Adrenal gland (tissue), 9 donors: ENCODE measurements at regions not wholly inside any gene's neighbourhood (a gene's known extent, or its start where the extent isn't known, plus 50 kb on each side); places are given as distances from the start of the nearest gene placed in this dataset.

Source experiments
- DNase-seq, 7 donors: peaks; one replicate each; pipeline ENCODE4 v3.0.0-alpha.2; 2019 to 2020
- H3K27ac ChIP-seq, 5 donors: fragments of 200-600 bp; sonication (generic) in 4 of 5; 1 replicate in 3 of 5; 2 replicates in 2 of 5; pipeline versions ENCODE4 v1.5.1 to v1.8.0; 2016 to 2020; ENCODE audit warnings: mild to moderate bottlenecking in 1 of 5
- H3K27me3 ChIP-seq: fragments of 200-600 bp; 2 replicates; pipeline ENCODE4 v1.8.0; 2021
- H3K36me3 ChIP-seq, 2 donors: fragments of 200-600 bp; replicated peaks in 1 of 2; 1 replicate in 1 of 2; 2 replicates in 1 of 2; pipeline versions ENCODE4 v1.5.1 to v1.8.0; 2018 to 2022
- H3K4me1 ChIP-seq, 2 donors: fragments of 200-600 bp; replicated peaks in 1 of 2; 1 replicate in 1 of 2; 2 replicates in 1 of 2; pipeline versions ENCODE4 v1.5.1 to v1.8.0; 2018 to 2021
- H3K4me3 ChIP-seq, 4 donors: fragments of 200-600 bp; sonication (generic) in 3 of 4; one replicate each; pipeline ENCODE4 v1.5.1; 2016 to 2018
- H3K9me3 ChIP-seq, 3 donors: fragments of 200-600 bp; sonication (generic) in 1 of 3; replicated peaks in 1 of 3; 1 replicate in 2 of 3; 2 replicates in 1 of 3; pipeline versions ENCODE4 v1.5.1 to v1.8.0; 2016 to 2021
- POLR2A ChIP-seq, 2 donors: fragments of 450-650 bp; IDR thresholded peaks; one replicate each; pipeline ENCODE4 v1.6.1; 2017; ENCODE audit warnings: antibody characterized with exemption in 2 of 2, mild to moderate bottlenecking in 2 of 2, moderate library complexity in 1 of 2
- WGBS, 4 donors: extraction: QIAGEN DNeasy Blood & Tissue Kit in 2 of 4; methylation state at CpG; one replicate each; pipeline versions ENCODE4 v1.1.5 to v1.1.7; 2013 to 2017; 5-methylcytosine and 5-hydroxymethylcytosine counted together
- intact Hi-C, 2 donors: fragments of 100-400 bp; cut with DNase I; formaldehyde crosslinking; loops; one replicate each; pipeline versions ENCODE4 v1.14.1 to v1.15.0; 2022 to 2023
- TF ChIP-seq, protein P1 (sequence below), 6 experiments: fragments of 450-650 bp in 4 of 6; fragments of 200-600 bp in 2 of 6; sonication (generic) in 1 of 6; IDR thresholded peaks; 1 replicate in 5 of 6; 2 replicates in 1 of 6; pipeline versions ENCODE4 v1.5.1 to v1.8.0; 2016 to 2021; ENCODE audit warnings: antibody characterized with exemption in 6 of 6, mild to moderate bottlenecking in 2 of 6, moderate library complexity in 1 of 6
- donor health status: healthy with polysubstance abuse.
- donor health status: Bipolar disorder and iron deficiency.
- donor health status: DM: yes; HTN: yes; CAD: no.
- donor health status: DM: no; HTN: no; CAD: no.
- donor health status: DM: no; HTN: no; CAD: no.

DNA sequence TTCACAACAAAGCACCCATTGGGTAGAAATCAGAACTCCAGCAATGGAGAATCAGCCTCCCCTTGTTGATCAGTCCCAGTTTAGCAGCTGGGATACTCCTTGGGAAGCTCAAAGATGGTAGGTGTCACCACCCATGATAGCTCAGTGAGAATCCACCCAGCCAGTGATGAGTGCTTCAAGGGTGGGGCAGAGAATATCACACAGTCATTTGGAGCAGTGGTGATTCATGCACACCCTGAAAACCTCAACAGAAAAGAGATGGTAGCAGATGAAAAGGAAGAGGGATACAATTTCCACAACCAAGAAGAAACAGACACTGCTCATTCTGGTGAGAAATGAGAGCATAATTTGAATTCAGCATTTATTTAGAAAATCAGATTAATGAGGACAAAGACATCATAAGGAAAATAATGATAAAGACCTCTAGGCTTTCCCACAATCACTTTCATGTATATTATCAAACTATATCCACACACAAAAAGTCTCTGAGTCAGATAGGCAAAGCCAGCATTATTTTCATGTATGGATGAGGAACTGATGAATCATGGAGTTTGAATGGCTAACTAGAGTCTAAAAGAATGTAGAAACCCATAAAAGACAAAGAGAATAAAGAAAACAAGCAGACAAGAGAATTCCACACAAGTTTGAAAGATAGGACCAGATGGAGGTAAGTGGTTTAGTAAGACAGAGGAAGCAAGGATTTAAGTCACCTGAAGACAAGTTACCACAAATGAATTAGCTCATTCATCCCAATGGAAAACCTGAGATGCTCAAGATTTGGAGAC is 82.9 kb downstream of the FEM1C start:
- peaks cover 5 to 8% of the 10 kb centered on the region in 2 donors for H3K4me1 ChIP-seq

DNA sequence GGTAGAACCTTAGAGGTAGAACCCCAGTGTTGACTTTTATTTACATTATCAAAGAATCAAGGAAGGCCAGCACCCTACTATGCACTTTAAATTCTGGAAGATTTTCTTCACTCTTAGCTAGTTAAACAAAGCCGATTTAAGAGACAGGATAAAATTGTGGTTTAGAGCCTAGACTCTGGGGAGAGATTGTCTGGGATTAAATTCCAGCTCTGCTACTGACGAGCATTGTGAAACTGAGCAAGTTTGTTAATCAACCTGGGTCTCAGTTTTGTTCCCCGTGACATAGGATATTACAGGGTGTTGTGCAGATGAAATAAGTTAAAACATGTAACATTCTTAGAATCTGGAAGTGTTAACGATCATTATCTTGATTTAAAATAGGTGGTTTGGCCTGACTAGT is 83.5 kb downstream of the FEM1C start:
- 84 to 92% (median 89%) methylated on average over 4 of the region's 4 CpGs for WGBS, 4 donors
- Histone ChIP-seq H3K36me3 (no peaks in the 10 kb centered on the region), H3K9me3 (no peaks in the 10 kb centered on the region), H3K27ac (no peak overlapping the region), H3K27me3 (no peaks in the 10 kb centered on the region), H3K4me3 (no peak overlapping the region), H3K4me1 (peaks cover 5 to 8% of the 10 kb centered on the region in 2 donors)
- intact Hi-C loops: no loop called here
- no peak for TF ChIP-seq POLR2A (IDR thresholded peaks at IDR 0.05)
- TF ChIP-seq, protein P1, sequence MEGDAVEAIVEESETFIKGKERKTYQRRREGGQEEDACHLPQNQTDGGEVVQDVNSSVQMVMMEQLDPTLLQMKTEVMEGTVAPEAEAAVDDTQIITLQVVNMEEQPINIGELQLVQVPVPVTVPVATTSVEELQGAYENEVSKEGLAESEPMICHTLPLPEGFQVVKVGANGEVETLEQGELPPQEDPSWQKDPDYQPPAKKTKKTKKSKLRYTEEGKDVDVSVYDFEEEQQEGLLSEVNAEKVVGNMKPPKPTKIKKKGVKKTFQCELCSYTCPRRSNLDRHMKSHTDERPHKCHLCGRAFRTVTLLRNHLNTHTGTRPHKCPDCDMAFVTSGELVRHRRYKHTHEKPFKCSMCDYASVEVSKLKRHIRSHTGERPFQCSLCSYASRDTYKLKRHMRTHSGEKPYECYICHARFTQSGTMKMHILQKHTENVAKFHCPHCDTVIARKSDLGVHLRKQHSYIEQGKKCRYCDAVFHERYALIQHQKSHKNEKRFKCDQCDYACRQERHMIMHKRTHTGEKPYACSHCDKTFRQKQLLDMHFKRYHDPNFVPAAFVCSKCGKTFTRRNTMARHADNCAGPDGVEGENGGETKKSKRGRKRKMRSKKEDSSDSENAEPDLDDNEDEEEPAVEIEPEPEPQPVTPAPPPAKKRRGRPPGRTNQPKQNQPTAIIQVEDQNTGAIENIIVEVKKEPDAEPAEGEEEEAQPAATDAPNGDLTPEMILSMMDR (IDR thresholded peaks at IDR 0.05): no peak
- no peak for DNase-seq

More for the DNA sequence above, 82.9 kb downstream of the FEM1C start:
- DNase-seq: no peak
- no peak overlapping the region for H3K4me3 ChIP-seq
- H3K9me3 ChIP-seq: no peaks in the 10 kb centered on the region
- TF ChIP-seq POLR2A (IDR thresholded peaks at IDR 0.05): no peak
- TF ChIP-seq, protein P1 (IDR thresholded peaks at IDR 0.05): no peak
- no peak overlapping the region for H3K27ac ChIP-seq
- H3K36me3 ChIP-seq: no peaks in the 10 kb centered on the region
- intact Hi-C loops: no loop called here
- no peaks in the 10 kb centered on the region for H3K27me3 ChIP-seq

DNA sequence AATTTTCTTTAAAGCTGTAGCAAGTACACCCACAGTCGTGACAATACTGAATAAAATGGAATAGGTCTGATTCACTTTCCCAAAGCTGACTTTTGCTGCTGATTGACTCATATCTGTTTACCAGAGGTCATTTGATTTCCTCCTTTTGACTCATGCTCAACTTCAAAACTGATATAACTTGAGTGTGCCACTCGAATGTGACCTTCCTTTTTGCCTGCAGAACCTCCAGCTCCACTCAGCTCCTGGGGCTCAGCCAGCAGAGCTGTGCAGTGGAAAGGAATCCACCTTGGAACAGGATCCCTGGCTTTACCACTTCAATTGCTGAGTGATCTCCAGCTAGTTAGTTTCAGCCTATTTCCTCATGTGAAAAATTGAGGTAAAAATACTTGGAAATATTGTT is 84.1 kb downstream of the FEM1C start:
- Histone ChIP-seq H3K9me3 (no peaks in the 10 kb centered on the region), H3K4me3 (no peak overlapping the region), H3K4me1 (peaks cover 8 to 9% of the 10 kb centered on the region in 2 donors), H3K27ac (peak overlapping the region in 3 of 5 donors; percentile 44 to 73 (median 60)), H3K36me3 (no peaks in the 10 kb centered on the region), H3K27me3 (no peaks in the 10 kb centered on the region)
- intact Hi-C loops: no loop called here
- DNase-seq: peak; percentile 59 to 86 (median 76)
- WGBS, 4 donors: 24 to 32% (median 26%) methylated on average over 2 of the region's 2 CpGs
- TF ChIP-seq, protein P1 (IDR thresholded peaks at IDR 0.05): no peak
- TF ChIP-seq POLR2A (IDR thresholded peaks at IDR 0.05): no peak

DNA sequence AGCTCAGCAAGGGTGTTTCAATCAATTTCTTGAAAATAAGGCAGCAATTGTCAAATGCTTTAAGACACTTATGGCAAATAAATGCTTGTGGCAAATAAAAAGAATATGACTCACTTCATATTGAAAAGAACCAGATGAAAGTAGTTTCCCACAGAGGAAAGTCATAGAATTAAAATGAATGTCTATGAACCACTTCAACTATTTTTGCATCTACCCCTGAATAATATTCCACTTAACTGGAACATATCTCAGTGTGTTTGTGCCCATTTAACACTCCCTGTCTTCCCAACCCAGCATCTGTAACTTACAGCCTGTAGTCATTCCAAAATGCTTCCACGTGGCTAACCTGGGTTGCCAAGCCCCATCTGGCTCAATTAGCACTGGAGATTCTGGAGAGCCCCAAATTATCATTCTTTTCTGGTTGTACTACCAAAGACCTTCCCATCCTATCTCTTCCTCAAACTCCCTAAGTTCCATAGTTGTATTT is 84.7 kb downstream of the FEM1C start:
- no peak for DNase-seq
- peak overlapping the region in 3 of 5 donors; percentile 44 to 73 (median 60) for H3K27ac ChIP-seq
- WGBS, 4 donors: 71 to 87% (median 79%) methylated on average over 1 of the region's 1 CpG
- peaks cover 11 to 15% of the 10 kb centered on the region in 2 donors for H3K4me1 ChIP-seq
- H3K9me3 ChIP-seq: no peaks in the 10 kb centered on the region
- intact Hi-C loops: no loop called here
- TF ChIP-seq, protein P1 (IDR thresholded peaks at IDR 0.05): no peak
- no peak for TF ChIP-seq POLR2A (IDR thresholded peaks at IDR 0.05)
- H3K4me3 ChIP-seq: no peak overlapping the region
- H3K27me3 ChIP-seq: no peaks in the 10 kb centered on the region
- no peaks in the 10 kb centered on the region for H3K36me3 ChIP-seq
